ENCODE measurements at regions not wholly inside any gene's neighbourhood (a gene's known extent, or its start where the extent isn't known, plus 50 kb on each side); places are given as distances from the start of the nearest gene placed in this dataset.

DNA sequence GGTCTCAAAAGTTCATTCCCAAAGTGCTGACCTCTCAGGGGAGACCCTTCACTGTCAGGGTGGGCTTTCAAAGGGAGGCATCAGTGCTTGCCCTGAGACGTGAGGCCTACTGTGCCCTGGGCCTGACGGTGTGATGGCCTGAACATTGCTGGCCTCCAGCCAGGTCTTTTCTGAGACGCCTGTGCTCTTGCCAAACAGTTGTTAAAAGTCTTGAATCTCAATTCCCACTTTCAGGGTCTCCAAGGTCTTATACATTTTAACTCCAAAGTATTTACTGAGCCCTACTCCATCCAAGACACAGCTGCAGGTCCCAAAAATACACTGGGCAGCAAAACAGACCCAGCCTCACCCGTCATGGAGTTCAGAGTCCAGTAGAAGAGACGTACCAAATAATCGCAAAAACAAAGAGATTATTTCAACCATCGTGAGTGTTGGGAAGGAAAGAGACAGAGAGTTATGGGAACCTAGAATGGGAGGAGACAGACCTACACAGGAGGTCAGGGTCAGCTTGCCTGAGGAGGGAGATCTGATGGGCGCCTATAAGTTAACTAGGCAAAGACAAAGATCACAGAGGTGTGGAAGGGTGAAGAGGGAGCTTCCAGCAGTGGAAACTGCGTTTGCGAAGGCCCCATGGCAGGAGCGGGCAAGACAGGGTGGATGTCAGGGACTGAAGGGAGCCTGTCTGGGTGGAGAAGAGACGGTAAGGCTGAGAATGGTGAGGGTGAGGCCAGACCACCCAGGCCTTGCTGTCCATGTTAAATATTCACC lies 446.3 kb downstream of the PREX1 start (continued):
- TF ChIP-seq KLF9 (CRISPR knock-in tag; IDR thresholded peaks at IDR 0.05; ENCODE audit: low read depth), result no peak
- TF ChIP-seq SOX13 (IDR thresholded peaks at IDR 0.05), result no peak
- TF ChIP-seq SOX13 (CRISPR knock-in tag; conservative IDR thresholded peaks at IDR 0.05 in 1 of 2, IDR thresholded peaks at IDR 0.05 in 1 of 2), result peak in 1 of 2 experiments; percentile 84; a peak in 2 of 4 replicates
- TF ChIP-seq MXD4 (CRISPR knock-in tag; IDR thresholded peaks at IDR 0.05), result no peak
- TF ChIP-seq, protein P1, sequence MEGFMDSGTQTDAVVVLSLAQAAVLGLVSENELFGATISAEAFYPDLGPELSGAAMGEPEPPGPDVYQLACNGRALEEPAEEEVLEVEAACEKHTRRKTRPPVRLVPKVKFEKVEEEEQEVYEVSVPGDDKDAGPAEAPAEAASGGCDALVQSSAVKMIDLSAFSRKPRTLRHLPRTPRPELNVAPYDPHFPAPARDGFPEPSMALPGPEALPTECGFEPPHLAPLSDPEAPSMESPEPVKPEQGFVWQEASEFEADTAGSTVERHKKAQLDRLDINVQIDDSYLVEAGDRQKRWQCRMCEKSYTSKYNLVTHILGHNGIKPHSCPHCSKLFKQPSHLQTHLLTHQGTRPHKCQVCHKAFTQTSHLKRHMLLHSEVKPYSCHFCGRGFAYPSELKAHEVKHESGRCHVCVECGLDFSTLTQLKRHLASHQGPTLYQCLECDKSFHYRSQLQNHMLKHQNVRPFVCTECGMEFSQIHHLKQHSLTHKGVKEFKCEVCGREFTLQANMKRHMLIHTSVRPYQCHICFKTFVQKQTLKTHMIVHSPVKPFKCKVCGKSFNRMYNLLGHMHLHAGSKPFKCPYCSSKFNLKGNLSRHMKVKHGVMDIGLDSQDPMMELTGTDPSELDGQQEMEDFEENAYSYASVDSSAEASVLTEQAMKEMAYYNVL (CRISPR knock-in tag; IDR thresholded peaks at IDR 0.05; ENCODE audit: borderline replicate concordance), result no peak
- TF ChIP-seq U2AF2 (IDR thresholded peaks at IDR 0.05; ENCODE audit: low read depth, low read length), result no peak
- TF ChIP-seq EED (CRISPR knock-in tag; IDR thresholded peaks at IDR 0.05), result no peak
- TF ChIP-seq, protein P2, sequence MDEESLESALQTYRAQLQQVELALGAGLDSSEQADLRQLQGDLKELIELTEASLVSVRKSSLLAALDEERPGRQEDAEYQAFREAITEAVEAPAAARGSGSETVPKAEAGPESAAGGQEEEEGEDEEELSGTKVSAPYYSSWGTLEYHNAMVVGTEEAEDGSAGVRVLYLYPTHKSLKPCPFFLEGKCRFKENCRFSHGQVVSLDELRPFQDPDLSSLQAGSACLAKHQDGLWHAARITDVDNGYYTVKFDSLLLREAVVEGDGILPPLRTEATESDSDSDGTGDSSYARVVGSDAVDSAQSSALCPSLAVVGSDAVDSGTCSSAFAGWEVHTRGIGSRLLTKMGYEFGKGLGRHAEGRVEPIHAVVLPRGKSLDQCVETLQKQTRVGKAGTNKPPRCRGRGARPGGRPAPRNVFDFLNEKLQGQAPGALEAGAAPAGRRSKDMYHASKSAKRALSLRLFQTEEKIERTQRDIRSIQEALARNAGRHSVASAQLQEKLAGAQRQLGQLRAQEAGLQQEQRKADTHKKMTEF (CRISPR knock-in tag; IDR thresholded peaks at IDR 0.05), result 0 out of 2 replicates have a peak, but pooled peaks have one; percentile 23
- no peak for TF ChIP-seq ZNF296 (CRISPR knock-in tag; conservative IDR thresholded peaks at IDR 0.05)
- no peak for TF ChIP-seq MAFK (conservative IDR thresholded peaks at IDR 0.05 in 1 of 2, IDR thresholded peaks at IDR 0.05 in 1 of 2; ENCODE audit: low read length in 2 of 2)
- no peak for TF ChIP-seq ZNF253 (CRISPR knock-in tag; IDR thresholded peaks at IDR 0.05; ENCODE audit: borderline replicate concordance)
- TF ChIP-seq AHR (CRISPR knock-in tag; IDR thresholded peaks at IDR 0.05), result no peak
- TF ChIP-seq ATM (IDR thresholded peaks at IDR 0.05; ENCODE audit: borderline replicate concordance), result no peak
- TF ChIP-seq ZNF781 (CRISPR knock-in tag; IDR thresholded peaks at IDR 0.05; ENCODE audit: borderline replicate concordance, not compliant biosample characterization), result peak; percentile 55
- TF ChIP-seq ZNF34 (CRISPR knock-in tag; IDR thresholded peaks at IDR 0.05; ENCODE audit: borderline replicate concordance), result peak; percentile 34; the same call in 1 of the 2 replicates
- no peak for TF ChIP-seq ZNF557 (CRISPR knock-in tag; IDR thresholded peaks at IDR 0.05)
- no peak for TF ChIP-seq KAT2B (IDR thresholded peaks at IDR 0.05; ENCODE audit: borderline replicate concordance, low read depth, low read length)
- TF ChIP-seq ZNF552 (CRISPR knock-in tag; IDR thresholded peaks at IDR 0.05; ENCODE audit: borderline replicate concordance), result no peak
- no peak for TF ChIP-seq CBX2 (IDR thresholded peaks at IDR 0.05; ENCODE audit: low read depth, low read length)
- no peak for TF ChIP-seq CBX2 (CRISPR knock-in tag; IDR thresholded peaks at IDR 0.05; ENCODE audit: low read depth)
